AG04450 (cell line): ENCODE measurements at regions not wholly inside any gene's neighbourhood (a gene's known extent, or its start where the extent isn't known, plus 50 kb on each side); places are given as distances from the start of the nearest gene placed in this dataset.

Experiments used
- CTCF ChIA-PET: fragments of 300-600, 350-600 bp; formaldehyde crosslinking; extraction: SDS; loops from one replicate; lab custom pipeline; 2022; ENCODE audit warnings: antibody characterized with exemption, inconsistent platforms; lab: Charles Lee
- POLR2A ChIA-PET: fragments of 350-600 bp; formaldehyde crosslinking; extraction: SDS; loops from one replicate; lab custom pipeline; 2021; ENCODE audit warnings: antibody characterized with exemption, inconsistent platforms; lab: Yijun Ruan, JAX
- DNase-seq: peaks from one replicate; pipeline ENCODE4 v3.0.0-alpha.2; 2011; ENCODE audit warnings: low read depth, low spot score
- H3K27ac ChIP-seq: one replicate; pipeline ENCODE4 v1.5.1; 2012; ENCODE audit warnings: low read depth, low read length, control low read depth
- H3K27me3 ChIP-seq: one replicate; pipeline ENCODE4 v1.6.0; 2012; ENCODE audit warnings: low read length; ENCODE audit not compliant: control insufficient read depth, insufficient read depth
- H3K4me3 ChIP-seq: 2 replicates; pipeline ENCODE4 v1.5.1; 2011; ENCODE audit warnings: mild to moderate bottlenecking, low read depth, low read length, control low read depth
- H3K9me3 ChIP-seq: 2 replicates; pipeline ENCODE4 v1.5.1; 2012; ENCODE audit warnings: low read length; ENCODE audit not compliant: control insufficient read depth, insufficient read depth
- CTCF ChIP-seq: IDR thresholded peaks from 2 replicates; pipeline ENCODE4 v1.5.1; 2011; ENCODE audit warnings: low read depth, low read length, control low read depth, inconsistent platforms

DNA sequence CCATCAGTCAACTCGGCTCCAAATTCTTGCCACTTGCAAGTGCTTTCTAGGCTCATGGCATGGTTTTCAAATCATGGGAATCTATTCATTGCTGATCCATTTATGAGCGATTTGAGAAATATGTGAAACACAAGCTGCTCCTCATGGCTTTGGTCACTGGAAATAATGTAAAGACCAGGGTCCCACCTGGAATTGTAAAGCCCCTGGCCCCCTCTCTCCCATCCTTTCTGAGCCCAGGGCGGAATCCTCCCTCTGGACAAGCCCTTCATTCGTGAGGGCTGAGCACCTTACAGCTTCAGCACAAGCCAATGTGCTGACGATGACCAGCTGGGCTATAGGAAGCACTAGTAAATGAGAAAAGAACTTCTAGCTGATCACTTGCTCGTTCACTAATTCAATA lies 96.0 kb downstream of the RNASET2 start:
- Histone ChIP-seq H3K9me3 (no peaks in the 10 kb centered on the region), H3K4me3 (no peak overlapping the region), H3K27ac (no peak overlapping the region), H3K27me3 (peaks cover 24% of the 10 kb centered on the region)
- TF ChIP-seq CTCF, result no peak
- no peak for DNase-seq
- ChIA-PET POLR2A (no interaction called here), CTCF (no interaction called here)

- H3K4me3 ChIP-seq, result no peak overlapping the region
- DNase-seq, result no peak
- no peak overlapping the region for H3K27ac ChIP-seq
- H3K9me3 ChIP-seq, result peaks cover 17% of the 10 kb centered on the region
- CTCF ChIA-PET, result no interaction called here
- POLR2A ChIA-PET, result no interaction called here
- no peak for TF ChIP-seq CTCF
- peaks cover under 1% of the 10 kb centered on the region for H3K27me3 ChIP-seq
These were observed 100.9 kb downstream of the RNASET2 start for GRCh38 chr6:166855416-166855815.

DNA sequence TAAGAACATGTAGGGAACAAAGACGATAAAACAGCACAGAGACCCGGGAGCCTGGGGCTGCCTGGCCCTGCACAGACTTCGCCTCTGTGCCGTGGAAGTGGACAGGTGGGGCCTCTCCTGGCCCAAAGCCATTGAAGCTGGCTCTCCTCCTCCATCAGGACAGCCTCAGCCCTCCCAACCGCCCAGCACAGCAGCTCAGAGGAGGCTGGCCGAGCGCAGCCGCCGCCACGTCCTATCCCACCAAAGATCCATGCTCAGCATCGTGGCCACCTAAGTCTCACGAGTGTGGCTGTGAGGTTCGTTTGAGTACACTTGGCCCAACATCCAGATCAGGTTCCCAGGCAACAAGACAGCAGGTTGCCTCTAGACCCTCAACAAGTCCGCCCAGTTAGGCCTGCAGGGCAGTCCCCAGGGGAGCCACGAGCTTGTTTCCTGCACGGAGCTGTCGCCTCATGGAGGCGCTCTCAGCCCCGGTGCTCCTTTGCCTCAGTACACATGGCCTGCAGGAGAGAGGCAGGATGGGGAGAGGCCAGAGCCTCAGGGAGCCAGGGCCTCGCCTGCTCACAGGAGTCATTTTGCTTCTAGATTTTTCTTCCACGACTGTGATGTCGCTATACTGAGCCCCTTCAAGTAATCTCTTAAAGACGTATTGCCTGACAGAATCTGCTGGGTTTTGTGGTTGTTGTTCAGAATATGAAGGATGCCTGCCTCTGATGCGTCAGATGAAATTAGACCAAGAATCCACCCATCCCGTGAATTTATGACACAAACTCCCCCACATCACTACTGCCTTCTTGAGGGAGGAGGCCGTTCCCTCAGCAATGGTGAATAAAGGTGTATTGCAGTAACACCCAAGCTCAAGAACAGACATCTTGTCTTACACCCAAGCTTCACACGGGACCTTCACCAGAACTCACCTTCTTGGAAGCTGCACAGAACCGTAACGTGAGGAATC lies 102.7 kb downstream of the RNASET2 start:
- TF ChIP-seq CTCF, result no peak
- Histone ChIP-seq H3K27ac (no peak overlapping the region), H3K9me3 (peaks cover 22% of the 10 kb centered on the region), H3K27me3 (no peaks in the 10 kb centered on the region), H3K4me3 (no peak overlapping the region)
- POLR2A ChIA-PET, result no interaction called here
- no peak for DNase-seq
- CTCF ChIA-PET, result no interaction called here

- DNase-seq, result no peak
- Histone ChIP-seq H3K4me3 (no peak overlapping the region), H3K27me3 (no peaks in the 10 kb centered on the region), H3K27ac (no peak overlapping the region), H3K9me3 (peaks cover 22% of the 10 kb centered on the region)
- no peak for TF ChIP-seq CTCF
- CTCF ChIA-PET, result no interaction called here
- POLR2A ChIA-PET, result no interaction called here
These were observed 103.8 kb downstream of the RNASET2 start for GRCh38 chr6:166852451-166852975.

GRCh38 chr6:166851911-166852310 lies 104.4 kb downstream of the RNASET2 start:
- peaks cover 22% of the 10 kb centered on the region for H3K9me3 ChIP-seq
- no peak overlapping the region for H3K4me3 ChIP-seq
- no peak overlapping the region for H3K27ac ChIP-seq
- TF ChIP-seq CTCF, result no peak
- POLR2A ChIA-PET, result no interaction called here
- DNase-seq, result no peak
- CTCF ChIA-PET, result no interaction called here
- no peaks in the 10 kb centered on the region for H3K27me3 ChIP-seq
